NCI-H146 treated with DMSO at 0.1 percent for 48 hours (cell line): ENCODE measurements at regions not wholly inside any gene's neighbourhood (a gene's known extent, or its start where the extent isn't known, plus 50 kb on each side); places are given as distances from the start of the nearest gene placed in this dataset.

Experiments
- DNase-seq: peaks from one replicate; lab custom pipeline; 2025; ENCODE audit not compliant: unreplicated experiment; lab: John Stamatoyannopoulos, UW

GRCh38 chr6:132003516-132004178 lies 52.5 kb upstream of the CCN2 start:
- no peak for DNase-seq
